NCI-H1092 (cell line): ENCODE measurements at regions not wholly inside any gene's neighbourhood (a gene's known extent, or its start where the extent isn't known, plus 50 kb on each side); places are given as distances from the start of the nearest gene placed in this dataset.

Experiments used
- DNase-seq: peaks from one replicate; lab custom pipeline; 2025; lab: John Stamatoyannopoulos, UW

GRCh38 chr6:3640868-3641267 is 110.6 kb downstream of the PXDC1 start:
- DNase-seq = no peak

- DNase-seq = no peak
Observed at GRCh38 chr6:3638662-3639061, 112.9 kb downstream of the PXDC1 start.

- no peak for DNase-seq
Observed at GRCh38 chr6:3636060-3636459, 115.5 kb downstream of the PXDC1 start.

GRCh38 chr6:3635482-3635881 is 116.0 kb downstream of the PXDC1 start:
- no peak for DNase-seq

GRCh38 chr6:3634280-3634816 is 117.2 kb downstream of the PXDC1 start:
- no peak for DNase-seq

- no peak for DNase-seq
Observed at GRCh38 chr6:3633711-3634110, 117.8 kb downstream of the PXDC1 start.

- no peak for DNase-seq
Observed at GRCh38 chr6:3631877-3632276, 119.6 kb downstream of the PXDC1 start.

- DNase-seq = no peak
Observed at GRCh38 chr6:3631186-3631585, 120.3 kb downstream of the PXDC1 start.

GRCh38 chr6:3630258-3630835 is 121.2 kb downstream of the PXDC1 start:
- no peak for DNase-seq

GRCh38 chr6:3627956-3628835 is 123.3 kb downstream of the PXDC1 start:
- DNase-seq = no peak

GRCh38 chr6:3627501-3627900 is 124.0 kb downstream of the PXDC1 start:
- DNase-seq = no peak

GRCh38 chr6:3625980-3626563 is 125.4 kb downstream of the PXDC1 start:
- no peak for DNase-seq

GRCh38 chr6:3625149-3625979 is 126.1 kb downstream of the PXDC1 start:
- DNase-seq = no peak

GRCh38 chr6:3624250-3625136 is 127.0 kb downstream of the PXDC1 start:
- no peak for DNase-seq

GRCh38 chr6:3623451-3624249 is 127.9 kb downstream of the PXDC1 start:
- no peak for DNase-seq

- no peak for DNase-seq
Observed at GRCh38 chr6:3621411-3621810, 130.1 kb downstream of the PXDC1 start.

GRCh38 chr6:3620937-3621336 is 130.6 kb downstream of the PXDC1 start:
- no peak for DNase-seq

GRCh38 chr6:3620389-3620788 is 131.1 kb downstream of the PXDC1 start:
- DNase-seq = no peak

- no peak for DNase-seq
Observed at GRCh38 chr6:3619800-3620199, 131.7 kb downstream of the PXDC1 start.

GRCh38 chr6:3619201-3619600 is 132.3 kb downstream of the PXDC1 start:
- no peak for DNase-seq
